ENCODE measurements at regions not wholly inside any gene's neighbourhood (a gene's known extent, or its start where the extent isn't known, plus 50 kb on each side); places are given as distances from the start of the nearest gene placed in this dataset.
A peak's percentile ranks its signal among the peaks of the same experiment; 100 is the strongest.

DNA sequence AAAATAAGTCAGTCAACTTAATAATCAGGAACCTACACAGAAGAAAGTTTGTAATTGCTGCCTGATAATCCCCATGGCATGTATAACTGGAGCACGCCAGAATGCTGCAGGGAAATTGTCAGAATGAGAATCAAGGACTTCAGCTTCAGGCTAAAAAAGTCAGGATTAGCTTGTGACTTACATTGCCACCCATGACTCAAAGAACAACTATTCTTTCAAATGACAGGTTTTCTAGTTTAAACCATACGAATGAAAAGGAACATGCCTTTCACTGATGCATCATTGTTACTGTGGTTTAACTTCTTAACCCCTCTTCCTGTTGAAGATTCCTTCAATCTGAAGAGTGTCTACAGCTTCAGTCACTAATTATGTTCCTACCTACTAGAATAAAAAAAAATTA, 112.4 kb downstream of the ISL1 start:
- Histone ChIP-seq H3K27ac (no peak overlapping the region), H3K4me1 (no peaks in the 10 kb centered on the region), H3K9me3 (no peaks in the 10 kb centered on the region), H3K27me3 (no peaks in the 10 kb centered on the region), H3K36me3 (no peaks in the 10 kb centered on the region), H3K4me3 (replicated peaks in 1 of 3) (no peak overlapping the region)
- DNase-seq: no peak
- intact Hi-C loops (cut with DNase I): no loop called here
- no peak for TF ChIP-seq CTCF (IDR thresholded peaks at IDR 0.05)
- no peak for TF ChIP-seq POLR2A (IDR thresholded peaks at IDR 0.05)
- WGBS, 2 donors: 55 to 64% methylated on average over 2 of the region's 2 CpGs

DNA sequence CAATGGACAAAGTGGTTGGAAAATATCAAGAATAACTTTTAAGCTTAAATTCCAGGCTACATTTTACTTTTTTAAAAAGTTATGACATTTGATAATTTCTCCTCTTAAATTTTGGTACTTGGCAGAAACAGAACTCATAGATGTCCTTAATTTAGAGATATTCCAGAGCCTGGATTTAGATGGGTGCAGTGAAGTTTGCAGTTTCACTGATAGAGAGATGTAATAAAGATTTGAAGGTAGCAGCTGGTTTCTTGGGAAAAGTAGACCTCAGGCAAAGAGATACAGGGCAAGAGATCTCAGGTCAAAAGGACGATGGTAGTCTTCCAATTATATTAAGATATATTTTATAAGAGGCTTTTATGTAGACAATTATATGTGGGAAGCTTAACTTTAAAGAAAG, 134.6 kb downstream of the ISL1 start:
- Histone ChIP-seq H3K4me3 (replicated peaks in 1 of 3) (no peak overlapping the region), H3K4me1 (no peaks in the 10 kb centered on the region), H3K9me3 (no peaks in the 10 kb centered on the region), H3K27me3 (no peaks in the 10 kb centered on the region), H3K36me3 (no peaks in the 10 kb centered on the region), H3K27ac (no peak overlapping the region)
- intact Hi-C loops (cut with DNase I): no loop called here
- TF ChIP-seq CTCF (IDR thresholded peaks at IDR 0.05) (no peak), POLR2A (IDR thresholded peaks at IDR 0.05) (no peak)
- no peak for DNase-seq
- 80% methylated on average over 1 of the region's 1 CpG for WGBS, 2 donors

GRCh38 chr5:51518607-51519006, 135.4 kb downstream of the ISL1 start:
- WGBS, 2 donors: 18 to 20% methylated on average over 5 of the region's 5 CpGs
- Histone ChIP-seq H3K4me3 (replicated peaks in 1 of 3) (no peak overlapping the region), H3K9me3 (no peaks in the 10 kb centered on the region), H3K36me3 (no peaks in the 10 kb centered on the region), H3K4me1 (no peaks in the 10 kb centered on the region), H3K27me3 (no peaks in the 10 kb centered on the region), H3K27ac (no peak overlapping the region)
- intact Hi-C loops (cut with DNase I): no loop called here
- DNase-seq: peak; percentile 3 to 14
- no peak for TF ChIP-seq CTCF (IDR thresholded peaks at IDR 0.05)
- no peak for TF ChIP-seq POLR2A (IDR thresholded peaks at IDR 0.05)

GRCh38 chr5:51521583-51521982, 138.3 kb downstream of the ISL1 start:
- TF ChIP-seq CTCF (IDR thresholded peaks at IDR 0.05): no peak
- TF ChIP-seq POLR2A (IDR thresholded peaks at IDR 0.05): no peak
- WGBS, 2 donors: 77 to 80% methylated on average over 5 of the region's 5 CpGs
- intact Hi-C loops (cut with DNase I): no loop called here
- H3K27me3 ChIP-seq: no peaks in the 10 kb centered on the region
- no peak overlapping the region for H3K4me3 ChIP-seq (replicated peaks in 1 of 3)
- no peaks in the 10 kb centered on the region for H3K9me3 ChIP-seq
- H3K4me1 ChIP-seq: no peaks in the 10 kb centered on the region
- H3K27ac ChIP-seq: no peak overlapping the region
- DNase-seq: no peak
- H3K36me3 ChIP-seq: no peaks in the 10 kb centered on the region

- intact Hi-C loops (cut with DNase I): no loop called here
- 95 to 97% methylated on average over 2 of the region's 2 CpGs for whole genome bisulfite sequencing, 2 donors
- TF ChIP-seq POLR2A (IDR thresholded peaks at IDR 0.05) (no peak), CTCF (IDR thresholded peaks at IDR 0.05) (no peak)
- Histone ChIP-seq H3K36me3 (no peaks in the 10 kb centered on the region), H3K4me1 (no peaks in the 10 kb centered on the region), H3K27ac (no peak overlapping the region), H3K9me3 (no peaks in the 10 kb centered on the region), H3K4me3 (replicated peaks in 1 of 3) (no peak overlapping the region), H3K27me3 (no peaks in the 10 kb centered on the region)
- no peak for DNase-seq
These were observed 156.0 kb downstream of the ISL1 start for GRCh38 chr5:51539232-51539631.
